Sigmoid colon (tissue), 3 donors: ENCODE measurements at regions not wholly inside any gene's neighbourhood (a gene's known extent, or its start where the extent isn't known, plus 50 kb on each side); places are given as distances from the start of the nearest gene placed in this dataset.

Source experiments
- POLR2A ChIP-seq, 2 donors: fragments of 450-650 bp; IDR thresholded peaks; one replicate each; pipeline ENCODE4 v1.6.1; 2016; ENCODE audit warnings: antibody characterized with exemption in 2 of 2, mild to moderate bottlenecking in 2 of 2, moderate library complexity in 2 of 2
- TF ChIP-seq, protein P1 (sequence below), 4 experiments: fragments of 450-650 bp in 3 of 4; fragments of 200-600 bp in 1 of 4; IDR thresholded peaks; one replicate each; pipeline ENCODE4 v1.5.1; 2016 to 2019; ENCODE audit warnings: antibody characterized with exemption in 4 of 4, mild to moderate bottlenecking in 3 of 4, moderate library complexity in 2 of 4

DNA sequence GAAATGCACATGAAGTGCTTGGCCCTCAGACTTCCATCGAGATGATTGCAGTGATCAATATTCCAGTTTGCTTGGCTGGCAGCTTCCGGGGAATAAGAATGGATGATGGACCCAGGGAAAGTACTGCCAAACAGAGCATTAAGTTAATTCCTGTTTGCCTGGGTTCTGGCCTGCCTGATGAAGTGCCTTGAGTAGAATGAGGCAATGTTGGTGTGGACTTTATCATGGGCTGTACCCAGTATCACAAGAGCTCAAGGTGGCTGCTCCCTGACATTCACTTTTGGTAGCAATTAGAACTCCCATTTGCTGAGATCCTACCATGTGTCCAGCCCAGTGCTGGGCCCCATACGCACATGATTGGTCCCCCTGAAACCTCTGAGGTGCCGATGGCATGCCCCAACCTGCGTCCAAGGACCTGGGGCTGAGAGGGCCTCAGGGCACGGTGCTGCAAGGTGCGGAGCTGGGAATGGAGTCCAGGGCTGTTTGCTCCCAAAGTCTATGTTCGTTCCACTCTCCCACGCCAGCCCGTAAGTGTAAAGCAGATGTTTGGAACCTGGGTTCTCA, 80.7 kb downstream of the SLC25A47 start:
- TF ChIP-seq, protein P1, sequence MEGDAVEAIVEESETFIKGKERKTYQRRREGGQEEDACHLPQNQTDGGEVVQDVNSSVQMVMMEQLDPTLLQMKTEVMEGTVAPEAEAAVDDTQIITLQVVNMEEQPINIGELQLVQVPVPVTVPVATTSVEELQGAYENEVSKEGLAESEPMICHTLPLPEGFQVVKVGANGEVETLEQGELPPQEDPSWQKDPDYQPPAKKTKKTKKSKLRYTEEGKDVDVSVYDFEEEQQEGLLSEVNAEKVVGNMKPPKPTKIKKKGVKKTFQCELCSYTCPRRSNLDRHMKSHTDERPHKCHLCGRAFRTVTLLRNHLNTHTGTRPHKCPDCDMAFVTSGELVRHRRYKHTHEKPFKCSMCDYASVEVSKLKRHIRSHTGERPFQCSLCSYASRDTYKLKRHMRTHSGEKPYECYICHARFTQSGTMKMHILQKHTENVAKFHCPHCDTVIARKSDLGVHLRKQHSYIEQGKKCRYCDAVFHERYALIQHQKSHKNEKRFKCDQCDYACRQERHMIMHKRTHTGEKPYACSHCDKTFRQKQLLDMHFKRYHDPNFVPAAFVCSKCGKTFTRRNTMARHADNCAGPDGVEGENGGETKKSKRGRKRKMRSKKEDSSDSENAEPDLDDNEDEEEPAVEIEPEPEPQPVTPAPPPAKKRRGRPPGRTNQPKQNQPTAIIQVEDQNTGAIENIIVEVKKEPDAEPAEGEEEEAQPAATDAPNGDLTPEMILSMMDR (IDR thresholded peaks at IDR 0.05) = no peak
- TF ChIP-seq POLR2A (IDR thresholded peaks at IDR 0.05) = no peak
